ENCODE measurements at regions not wholly inside any gene's neighbourhood (a gene's known extent, or its start where the extent isn't known, plus 50 kb on each side); places are given as distances from the start of the nearest gene placed in this dataset.

DNA sequence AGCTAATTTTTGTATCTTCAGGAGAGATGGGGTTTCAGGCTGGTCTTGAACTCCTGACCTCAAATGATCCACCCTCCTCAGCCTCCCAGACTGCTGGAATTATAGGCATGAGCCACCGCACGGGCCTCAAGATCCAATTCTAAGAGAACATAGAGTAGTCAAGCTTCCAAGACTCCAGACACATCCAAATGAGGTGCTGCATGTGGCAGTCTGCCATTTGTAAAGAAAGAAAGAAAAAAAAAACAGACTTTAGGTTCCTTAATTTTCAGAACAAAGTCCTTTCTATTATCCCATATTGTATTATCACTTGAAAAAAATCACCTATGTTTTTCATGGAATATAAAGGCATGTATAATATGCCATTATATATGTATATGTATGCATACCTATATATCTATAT lies 2104.5 kb downstream of the MAT2B start:
- no peak for ATAC-seq
- TF ChIP-seq ZNF565 (CRISPR knock-in tag; conservative IDR thresholded peaks at IDR 0.05; ENCODE audit: low read depth) (no peak), ZC3H10 (CRISPR knock-in tag; IDR thresholded peaks at IDR 0.05) (no peak), BACH2 (CRISPR knock-in tag; IDR thresholded peaks at IDR 0.05; ENCODE audit: borderline replicate concordance) (no peak), ZFP3 (CRISPR knock-in tag; IDR thresholded peaks at IDR 0.05) (no peak)

DNA sequence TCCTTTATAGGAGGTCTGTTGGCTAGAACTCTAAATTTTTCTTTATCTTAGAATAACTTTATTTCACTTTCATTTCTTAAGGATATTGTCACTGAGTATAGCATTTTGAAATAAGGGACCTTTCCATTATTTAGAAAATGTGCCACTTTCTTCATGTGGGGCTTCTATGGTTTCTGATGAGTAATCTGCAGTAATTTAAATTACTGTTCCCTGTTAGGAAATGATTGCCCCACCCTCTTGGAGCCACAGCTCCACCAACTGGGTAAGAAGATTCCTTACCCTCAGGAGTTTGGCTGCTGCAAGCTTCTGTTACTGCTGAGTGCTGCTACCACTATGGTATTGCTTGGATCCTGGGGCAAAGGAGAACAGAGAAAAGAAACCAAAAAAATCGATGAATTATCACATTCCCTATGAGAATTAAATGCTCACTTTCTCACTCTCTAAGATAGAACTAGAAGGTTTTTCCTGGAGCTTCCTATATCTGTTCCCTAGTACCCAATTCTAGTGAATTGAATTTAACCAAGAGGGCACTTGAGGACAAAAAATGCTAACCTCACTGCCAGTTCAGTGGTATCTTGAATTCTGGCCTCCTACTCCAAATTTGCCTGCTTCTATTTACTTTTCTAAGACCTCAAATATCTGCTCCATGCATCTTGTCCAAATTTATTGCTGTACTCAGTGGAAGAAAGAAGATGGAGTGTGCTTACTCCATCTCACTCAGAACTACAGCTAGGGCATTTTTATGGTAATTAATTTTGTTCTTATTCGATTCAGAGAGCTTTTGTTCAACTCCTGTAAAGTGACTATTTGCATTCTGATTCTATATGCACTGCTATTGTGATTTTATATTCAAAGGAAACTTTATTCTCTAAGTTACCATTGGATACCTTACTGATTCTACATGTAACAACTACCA lies 2111.3 kb downstream of the MAT2B start:
- no peak for ATAC-seq
- no peak for TF ChIP-seq RARB (CRISPR knock-in tag; IDR thresholded peaks at IDR 0.05)
- TF ChIP-seq ZNF70 (CRISPR knock-in tag; IDR thresholded peaks at IDR 0.05) = no peak
- TF ChIP-seq ZFP3 (CRISPR knock-in tag; IDR thresholded peaks at IDR 0.05) = no peak
- TF ChIP-seq ZNF565 (CRISPR knock-in tag; conservative IDR thresholded peaks at IDR 0.05; ENCODE audit: low read depth) = no peak
- no peak for TF ChIP-seq CSDC2 (CRISPR knock-in tag; IDR thresholded peaks at IDR 0.05)
- TF ChIP-seq ESRRG (CRISPR knock-in tag; IDR thresholded peaks at IDR 0.05) = no peak
- TF ChIP-seq ZC3H10 (CRISPR knock-in tag; IDR thresholded peaks at IDR 0.05) = no peak
- TF ChIP-seq SNAI2 (CRISPR knock-in tag; IDR thresholded peaks at IDR 0.05) = no peak
- no peak for TF ChIP-seq TOX (CRISPR knock-in tag; IDR thresholded peaks at IDR 0.05; ENCODE audit: borderline replicate concordance)
- TF ChIP-seq PPARA (CRISPR knock-in tag; IDR thresholded peaks at IDR 0.05; ENCODE audit: borderline replicate concordance) = no peak
- TF ChIP-seq OSR1 (CRISPR knock-in tag; IDR thresholded peaks at IDR 0.05) = no peak
- no peak for TF ChIP-seq ZFP30 (CRISPR knock-in tag; IDR thresholded peaks at IDR 0.05)
- no peak for TF ChIP-seq ZNF8 (CRISPR knock-in tag; IDR thresholded peaks at IDR 0.05)
- TF ChIP-seq, protein P1, sequence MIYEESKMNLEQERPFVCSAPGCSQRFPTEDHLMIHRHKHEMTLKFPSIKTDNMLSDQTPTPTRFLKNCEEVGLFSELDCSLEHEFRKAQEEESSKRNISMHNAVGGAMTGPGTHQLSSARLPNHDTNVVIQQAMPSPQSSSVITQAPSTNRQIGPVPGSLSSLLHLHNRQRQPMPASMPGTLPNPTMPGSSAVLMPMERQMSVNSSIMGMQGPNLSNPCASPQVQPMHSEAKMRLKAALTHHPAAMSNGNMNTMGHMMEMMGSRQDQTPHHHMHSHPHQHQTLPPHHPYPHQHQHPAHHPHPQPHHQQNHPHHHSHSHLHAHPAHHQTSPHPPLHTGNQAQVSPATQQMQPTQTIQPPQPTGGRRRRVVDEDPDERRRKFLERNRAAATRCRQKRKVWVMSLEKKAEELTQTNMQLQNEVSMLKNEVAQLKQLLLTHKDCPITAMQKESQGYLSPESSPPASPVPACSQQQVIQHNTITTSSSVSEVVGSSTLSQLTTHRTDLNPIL (CRISPR knock-in tag; IDR thresholded peaks at IDR 0.05; ENCODE audit: low read depth) = no peak
- TF ChIP-seq, protein P2, sequence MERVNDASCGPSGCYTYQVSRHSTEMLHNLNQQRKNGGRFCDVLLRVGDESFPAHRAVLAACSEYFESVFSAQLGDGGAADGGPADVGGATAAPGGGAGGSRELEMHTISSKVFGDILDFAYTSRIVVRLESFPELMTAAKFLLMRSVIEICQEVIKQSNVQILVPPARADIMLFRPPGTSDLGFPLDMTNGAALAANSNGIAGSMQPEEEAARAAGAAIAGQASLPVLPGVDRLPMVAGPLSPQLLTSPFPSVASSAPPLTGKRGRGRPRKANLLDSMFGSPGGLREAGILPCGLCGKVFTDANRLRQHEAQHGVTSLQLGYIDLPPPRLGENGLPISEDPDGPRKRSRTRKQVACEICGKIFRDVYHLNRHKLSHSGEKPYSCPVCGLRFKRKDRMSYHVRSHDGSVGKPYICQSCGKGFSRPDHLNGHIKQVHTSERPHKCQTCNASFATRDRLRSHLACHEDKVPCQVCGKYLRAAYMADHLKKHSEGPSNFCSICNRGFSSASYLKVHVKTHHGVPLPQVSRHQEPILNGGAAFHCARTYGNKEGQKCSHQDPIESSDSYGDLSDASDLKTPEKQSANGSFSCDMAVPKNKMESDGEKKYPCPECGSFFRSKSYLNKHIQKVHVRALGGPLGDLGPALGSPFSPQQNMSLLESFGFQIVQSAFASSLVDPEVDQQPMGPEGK (CRISPR knock-in tag; IDR thresholded peaks at IDR 0.05; ENCODE audit: borderline replicate concordance) = no peak
- TF ChIP-seq, protein P3, sequence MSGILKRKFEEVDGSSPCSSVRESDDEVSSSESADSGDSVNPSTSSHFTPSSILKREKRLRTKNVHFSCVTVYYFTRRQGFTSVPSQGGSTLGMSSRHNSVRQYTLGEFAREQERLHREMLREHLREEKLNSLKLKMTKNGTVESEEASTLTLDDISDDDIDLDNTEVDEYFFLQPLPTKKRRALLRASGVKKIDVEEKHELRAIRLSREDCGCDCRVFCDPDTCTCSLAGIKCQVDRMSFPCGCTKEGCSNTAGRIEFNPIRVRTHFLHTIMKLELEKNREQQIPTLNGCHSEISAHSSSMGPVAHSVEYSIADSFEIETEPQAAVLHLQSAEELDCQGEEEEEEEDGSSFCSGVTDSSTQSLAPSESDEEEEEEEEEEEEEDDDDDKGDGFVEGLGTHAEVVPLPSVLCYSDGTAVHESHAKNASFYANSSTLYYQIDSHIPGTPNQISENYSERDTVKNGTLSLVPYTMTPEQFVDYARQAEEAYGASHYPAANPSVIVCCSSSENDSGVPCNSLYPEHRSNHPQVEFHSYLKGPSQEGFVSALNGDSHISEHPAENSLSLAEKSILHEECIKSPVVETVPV (CRISPR knock-in tag; IDR thresholded peaks at IDR 0.05) = no peak
- TF ChIP-seq TCF4 (CRISPR knock-in tag; IDR thresholded peaks at IDR 0.05; ENCODE audit: borderline replicate concordance) = no peak
- TF ChIP-seq ARNTL (CRISPR knock-in tag; IDR thresholded peaks at IDR 0.05; ENCODE audit: borderline replicate concordance, low read depth) = no peak
- TF ChIP-seq GLIS3 (CRISPR knock-in tag; IDR thresholded peaks at IDR 0.05) = no peak

DNA sequence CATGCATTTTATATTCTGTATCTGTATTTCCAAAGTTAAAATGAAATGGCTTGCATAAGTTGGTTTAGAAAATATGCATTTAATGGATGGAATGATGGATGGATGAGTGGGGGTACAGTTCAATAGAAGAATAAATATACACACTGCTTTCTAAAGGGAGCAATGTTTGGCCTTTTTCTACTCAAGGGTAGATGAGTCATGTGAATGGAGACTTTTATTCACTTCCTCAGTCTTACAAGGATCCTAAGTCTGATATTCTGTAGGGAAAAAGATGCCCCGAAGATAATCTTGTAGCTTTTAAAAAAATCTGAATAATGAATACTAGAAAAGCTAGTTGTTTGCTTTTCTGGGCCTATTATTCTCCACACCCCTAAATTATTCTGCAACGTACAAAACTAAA lies 2112.1 kb downstream of the MAT2B start:
- no peak for ATAC-seq
- TF ChIP-seq ZNF8 (CRISPR knock-in tag; IDR thresholded peaks at IDR 0.05) = no peak
- TF ChIP-seq TCF4 (CRISPR knock-in tag; IDR thresholded peaks at IDR 0.05; ENCODE audit: borderline replicate concordance) = no peak
- TF ChIP-seq ARNTL (CRISPR knock-in tag; IDR thresholded peaks at IDR 0.05; ENCODE audit: borderline replicate concordance, low read depth) = no peak
- no peak for TF ChIP-seq BACH2 (CRISPR knock-in tag; IDR thresholded peaks at IDR 0.05; ENCODE audit: borderline replicate concordance)
- no peak for TF ChIP-seq ESRRG (CRISPR knock-in tag; IDR thresholded peaks at IDR 0.05)
- TF ChIP-seq ZC3H10 (CRISPR knock-in tag; IDR thresholded peaks at IDR 0.05) = no peak
- TF ChIP-seq CSDC2 (CRISPR knock-in tag; IDR thresholded peaks at IDR 0.05) = no peak
- no peak for TF ChIP-seq TOX (CRISPR knock-in tag; IDR thresholded peaks at IDR 0.05; ENCODE audit: borderline replicate concordance)
- TF ChIP-seq, protein P4, sequence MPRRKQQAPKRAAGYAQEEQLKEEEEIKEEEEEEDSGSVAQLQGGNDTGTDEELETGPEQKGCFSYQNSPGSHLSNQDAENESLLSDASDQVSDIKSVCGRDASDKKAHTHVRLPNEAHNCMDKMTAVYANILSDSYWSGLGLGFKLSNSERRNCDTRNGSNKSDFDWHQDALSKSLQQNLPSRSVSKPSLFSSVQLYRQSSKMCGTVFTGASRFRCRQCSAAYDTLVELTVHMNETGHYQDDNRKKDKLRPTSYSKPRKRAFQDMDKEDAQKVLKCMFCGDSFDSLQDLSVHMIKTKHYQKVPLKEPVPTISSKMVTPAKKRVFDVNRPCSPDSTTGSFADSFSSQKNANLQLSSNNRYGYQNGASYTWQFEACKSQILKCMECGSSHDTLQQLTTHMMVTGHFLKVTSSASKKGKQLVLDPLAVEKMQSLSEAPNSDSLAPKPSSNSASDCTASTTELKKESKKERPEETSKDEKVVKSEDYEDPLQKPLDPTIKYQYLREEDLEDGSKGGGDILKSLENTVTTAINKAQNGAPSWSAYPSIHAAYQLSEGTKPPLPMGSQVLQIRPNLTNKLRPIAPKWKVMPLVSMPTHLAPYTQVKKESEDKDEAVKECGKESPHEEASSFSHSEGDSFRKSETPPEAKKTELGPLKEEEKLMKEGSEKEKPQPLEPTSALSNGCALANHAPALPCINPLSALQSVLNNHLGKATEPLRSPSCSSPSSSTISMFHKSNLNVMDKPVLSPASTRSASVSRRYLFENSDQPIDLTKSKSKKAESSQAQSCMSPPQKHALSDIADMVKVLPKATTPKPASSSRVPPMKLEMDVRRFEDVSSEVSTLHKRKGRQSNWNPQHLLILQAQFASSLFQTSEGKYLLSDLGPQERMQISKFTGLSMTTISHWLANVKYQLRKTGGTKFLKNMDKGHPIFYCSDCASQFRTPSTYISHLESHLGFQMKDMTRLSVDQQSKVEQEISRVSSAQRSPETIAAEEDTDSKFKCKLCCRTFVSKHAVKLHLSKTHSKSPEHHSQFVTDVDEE (CRISPR knock-in tag; IDR thresholded peaks at IDR 0.05) = no peak
- TF ChIP-seq PPARA (CRISPR knock-in tag; IDR thresholded peaks at IDR 0.05; ENCODE audit: borderline replicate concordance) = no peak
- TF ChIP-seq, protein P5, sequence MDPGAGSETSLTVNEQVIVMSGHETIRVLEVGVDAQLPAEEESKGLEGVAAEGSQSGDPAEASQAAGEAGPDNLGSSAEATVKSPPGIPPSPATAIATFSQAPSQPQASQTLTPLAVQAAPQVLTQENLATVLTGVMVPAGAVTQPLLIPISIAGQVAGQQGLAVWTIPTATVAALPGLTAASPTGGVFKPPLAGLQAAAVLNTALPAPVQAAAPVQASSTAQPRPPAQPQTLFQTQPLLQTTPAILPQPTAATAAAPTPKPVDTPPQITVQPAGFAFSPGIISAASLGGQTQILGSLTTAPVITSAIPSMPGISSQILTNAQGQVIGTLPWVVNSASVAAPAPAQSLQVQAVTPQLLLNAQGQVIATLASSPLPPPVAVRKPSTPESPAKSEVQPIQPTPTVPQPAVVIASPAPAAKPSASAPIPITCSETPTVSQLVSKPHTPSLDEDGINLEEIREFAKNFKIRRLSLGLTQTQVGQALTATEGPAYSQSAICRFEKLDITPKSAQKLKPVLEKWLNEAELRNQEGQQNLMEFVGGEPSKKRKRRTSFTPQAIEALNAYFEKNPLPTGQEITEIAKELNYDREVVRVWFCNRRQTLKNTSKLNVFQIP (CRISPR knock-in tag; IDR thresholded peaks at IDR 0.05; ENCODE audit: borderline replicate concordance, low read depth) = no peak
- TF ChIP-seq, protein P2 (CRISPR knock-in tag; IDR thresholded peaks at IDR 0.05; ENCODE audit: borderline replicate concordance) = no peak

All from SK-N-SH treated with all-trans-retinoic acid at 6 μM for 48 hours (cell line).